Kidney epithelial cell (primary cell): ENCODE measurements at regions not wholly inside any gene's neighbourhood (a gene's known extent, or its start where the extent isn't known, plus 50 kb on each side); places are given as distances from the start of the nearest gene placed in this dataset.
A peak's percentile ranks its signal among the peaks of the same experiment; 100 is the strongest.

Experiments
- DNase-seq: peaks from one replicate; pipeline ENCODE4 v3.0.0-alpha.2; 2010; ENCODE audit warnings: low read depth
- H3K27me3 ChIP-seq: 2 replicates; pipeline ENCODE4 v1.6.0; 2011; ENCODE audit warnings: low read length; ENCODE audit not compliant: control insufficient read depth, insufficient read depth
- H3K36me3 ChIP-seq: 2 replicates; pipeline ENCODE4 v1.5.1; 2011; ENCODE audit warnings: low read length; ENCODE audit not compliant: control insufficient read depth, insufficient read depth
- H3K4me3 ChIP-seq: 2 replicates; pipeline ENCODE4 v1.5.1; 2011; ENCODE audit warnings: low read depth, mild to moderate bottlenecking, control low read depth, low read length
- CTCF ChIP-seq: IDR thresholded peaks from 2 replicates; pipeline ENCODE4 v1.5.1; 2011; ENCODE audit warnings: mild to moderate bottlenecking, moderate library complexity, low read length, control low read depth, inconsistent platforms; ENCODE audit not compliant: insufficient read depth, poor library complexity, severe bottlenecking

DNA sequence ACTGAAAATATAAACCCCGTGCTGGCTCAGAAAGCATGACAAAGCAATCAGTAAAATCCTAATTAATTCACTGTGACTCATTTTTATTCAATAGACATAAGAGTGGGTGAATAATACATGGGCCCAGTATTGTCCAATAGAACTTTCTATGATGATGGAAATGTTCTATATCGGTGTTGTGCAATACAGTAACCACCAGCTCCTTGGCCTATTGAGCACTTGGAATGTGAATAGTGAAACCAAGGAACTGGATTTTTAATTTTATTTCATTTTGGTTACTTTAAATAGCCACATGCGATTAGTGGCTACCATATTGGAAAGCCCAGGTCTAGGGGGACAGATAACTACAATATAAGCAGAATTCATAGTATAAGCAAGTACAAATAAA lies 69.8 kb upstream of the PPP2R3A start:
- no peaks in the 10 kb centered on the region for H3K36me3 ChIP-seq
- H3K4me3 ChIP-seq = no peak overlapping the region
- H3K27me3 ChIP-seq = no peaks in the 10 kb centered on the region
- TF ChIP-seq CTCF = no peak
- no peak for DNase-seq

DNA sequence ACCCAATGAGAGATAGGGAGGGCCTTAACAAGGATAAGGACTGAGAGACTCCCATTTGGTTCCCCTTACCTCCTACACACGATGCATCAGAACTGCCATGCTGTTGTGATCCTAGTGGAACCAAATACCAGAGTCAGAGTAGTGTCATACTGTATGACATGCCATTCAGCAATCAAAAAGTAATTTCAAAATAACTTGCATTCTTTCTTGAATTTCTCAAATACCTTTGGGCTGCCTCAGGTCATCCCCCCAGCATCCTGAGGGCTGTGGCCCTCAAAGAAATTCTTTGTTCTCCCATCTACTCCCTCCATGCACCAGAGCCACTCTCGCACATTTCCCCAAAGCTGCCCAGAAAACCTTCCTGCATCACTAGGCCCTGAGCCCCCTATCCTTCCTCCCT lies 68.9 kb upstream of the PPP2R3A start:
- no peak overlapping the region for H3K4me3 ChIP-seq
- no peak for TF ChIP-seq CTCF
- H3K27me3 ChIP-seq = no peaks in the 10 kb centered on the region
- peak; percentile 49 for DNase-seq
- no peaks in the 10 kb centered on the region for H3K36me3 ChIP-seq

GRCh38 chr3:135897715-135898114 lies 67.8 kb upstream of the PPP2R3A start:
- DNase-seq = no peak
- Histone ChIP-seq H3K36me3 (no peaks in the 10 kb centered on the region), H3K4me3 (no peak overlapping the region), H3K27me3 (no peaks in the 10 kb centered on the region)
- no peak for TF ChIP-seq CTCF

GRCh38 chr3:135898774-135899173 lies 66.8 kb upstream of the PPP2R3A start:
- Histone ChIP-seq H3K36me3 (no peaks in the 10 kb centered on the region), H3K27me3 (no peaks in the 10 kb centered on the region), H3K4me3 (no peak overlapping the region)
- TF ChIP-seq CTCF = no peak
- DNase-seq = no peak

GRCh38 chr3:135905058-135905724 lies 60.3 kb upstream of the PPP2R3A start:
- DNase-seq = no peak
- Histone ChIP-seq H3K4me3 (no peak overlapping the region), H3K27me3 (no peaks in the 10 kb centered on the region), H3K36me3 (no peaks in the 10 kb centered on the region)
- TF ChIP-seq CTCF = peak; percentile 25
